KMS-11 (cell line): ENCODE measurements at regions not wholly inside any gene's neighbourhood (a gene's known extent, or its start where the extent isn't known, plus 50 kb on each side); places are given as distances from the start of the nearest gene placed in this dataset.

Experiments
- H2AFZ ChIP-seq: fragments of 200-600 bp; sonication (generic); 2 replicates; pipeline ENCODE4 v1.6.1; 2016; ENCODE audit warnings: antibody characterized with exemption, mixed run types, low read depth
- H3K27ac ChIP-seq: fragments of 200-600 bp; sonication (generic); 2 replicates; pipeline ENCODE4 v1.6.1; 2016; ENCODE audit warnings: mild to moderate bottlenecking, mixed run types
- H3K27me3 ChIP-seq: fragments of 200-600 bp; sonication (generic); 2 replicates; pipeline ENCODE4 v1.6.1; 2017; ENCODE audit warnings: mild to moderate bottlenecking, low read depth, mixed run types, moderate library complexity; ENCODE audit not compliant: insufficient read depth
- H3K36me3 ChIP-seq: fragments of 200-600 bp; sonication (generic); 2 replicates; pipeline ENCODE4 v1.6.1; 2017; ENCODE audit warnings: mild to moderate bottlenecking, mixed run types; ENCODE audit not compliant: insufficient read depth
- H3K4me1 ChIP-seq: fragments of 200-600 bp; sonication (generic); 2 replicates; pipeline ENCODE4 v1.6.1; 2016; ENCODE audit warnings: mild to moderate bottlenecking, low read depth, mixed run types; ENCODE audit not compliant: poor library complexity, severe bottlenecking
- H3K4me2 ChIP-seq: fragments of 200-600 bp; sonication (generic); 2 replicates; pipeline ENCODE4 v1.7.0; 2016; ENCODE audit warnings: mild to moderate bottlenecking, mixed run types
- H3K4me3 ChIP-seq: fragments of 200-600 bp; sonication (generic); IDR thresholded peaks from 2 replicates; pipeline ENCODE4 v1.6.1; 2017; ENCODE audit warnings: low read depth, low read length, mixed read lengths; ENCODE audit not compliant: insufficient read depth
- H3K79me2 ChIP-seq: fragments of 200-600 bp; sonication (generic); 2 replicates; pipeline ENCODE4 v1.6.1; 2016; ENCODE audit warnings: low read depth, mixed run types; ENCODE audit not compliant: insufficient read depth
- H3K9ac ChIP-seq: fragments of 200-600 bp; sonication (generic); 2 replicates; pipeline ENCODE4 v1.6.1; 2016; ENCODE audit warnings: mild to moderate bottlenecking, mixed run types
- H4K20me1 ChIP-seq: fragments of 200-600 bp; sonication (generic); 2 replicates; pipeline ENCODE4 v1.6.1; 2016; ENCODE audit warnings: mild to moderate bottlenecking, mixed run types; ENCODE audit not compliant: insufficient read depth
- TF ChIP-seq, protein P1 (sequence below): fragments of 200-600 bp; sonication (generic); conservative IDR thresholded peaks from 2 replicates; pipeline ENCODE4 v1.6.1; 2017; ENCODE audit warnings: low read depth, mild to moderate bottlenecking, antibody characterized with exemption, low read length, moderate library complexity, mixed read lengths

DNA sequence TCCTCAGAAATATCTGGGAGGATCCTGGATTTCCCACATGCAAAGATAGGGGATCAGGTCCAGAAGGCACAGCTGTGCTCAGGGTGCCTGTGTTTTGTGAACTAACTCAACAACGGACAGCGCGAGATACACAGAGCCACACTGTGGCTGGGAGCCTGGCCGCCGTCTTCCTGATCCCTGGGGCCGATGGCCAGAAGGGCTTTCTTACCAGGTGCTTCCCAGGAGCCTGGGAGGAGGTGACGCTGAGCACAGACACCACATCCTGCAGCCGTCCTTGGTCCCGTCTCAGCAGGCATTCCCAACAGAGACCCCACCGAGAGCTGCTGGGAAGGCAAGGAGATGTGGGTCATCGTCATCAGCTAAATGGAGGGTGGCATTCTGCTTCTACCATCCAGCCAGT lies 144.6 kb upstream of the AFDN start:
- Histone ChIP-seq H3K9ac (no peak overlapping the region), H2AFZ (no peak overlapping the region), H4K20me1 (no peaks in the 10 kb centered on the region), H3K27ac (no peak overlapping the region), H3K4me2 (no peak overlapping the region), H3K79me2 (no peaks in the 10 kb centered on the region), H3K4me1 (no peaks in the 10 kb centered on the region), H3K36me3 (no peaks in the 10 kb centered on the region), H3K4me3 (no peak overlapping the region), H3K27me3 (no peaks in the 10 kb centered on the region)
- TF ChIP-seq, protein P1, sequence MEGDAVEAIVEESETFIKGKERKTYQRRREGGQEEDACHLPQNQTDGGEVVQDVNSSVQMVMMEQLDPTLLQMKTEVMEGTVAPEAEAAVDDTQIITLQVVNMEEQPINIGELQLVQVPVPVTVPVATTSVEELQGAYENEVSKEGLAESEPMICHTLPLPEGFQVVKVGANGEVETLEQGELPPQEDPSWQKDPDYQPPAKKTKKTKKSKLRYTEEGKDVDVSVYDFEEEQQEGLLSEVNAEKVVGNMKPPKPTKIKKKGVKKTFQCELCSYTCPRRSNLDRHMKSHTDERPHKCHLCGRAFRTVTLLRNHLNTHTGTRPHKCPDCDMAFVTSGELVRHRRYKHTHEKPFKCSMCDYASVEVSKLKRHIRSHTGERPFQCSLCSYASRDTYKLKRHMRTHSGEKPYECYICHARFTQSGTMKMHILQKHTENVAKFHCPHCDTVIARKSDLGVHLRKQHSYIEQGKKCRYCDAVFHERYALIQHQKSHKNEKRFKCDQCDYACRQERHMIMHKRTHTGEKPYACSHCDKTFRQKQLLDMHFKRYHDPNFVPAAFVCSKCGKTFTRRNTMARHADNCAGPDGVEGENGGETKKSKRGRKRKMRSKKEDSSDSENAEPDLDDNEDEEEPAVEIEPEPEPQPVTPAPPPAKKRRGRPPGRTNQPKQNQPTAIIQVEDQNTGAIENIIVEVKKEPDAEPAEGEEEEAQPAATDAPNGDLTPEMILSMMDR = no peak

DNA sequence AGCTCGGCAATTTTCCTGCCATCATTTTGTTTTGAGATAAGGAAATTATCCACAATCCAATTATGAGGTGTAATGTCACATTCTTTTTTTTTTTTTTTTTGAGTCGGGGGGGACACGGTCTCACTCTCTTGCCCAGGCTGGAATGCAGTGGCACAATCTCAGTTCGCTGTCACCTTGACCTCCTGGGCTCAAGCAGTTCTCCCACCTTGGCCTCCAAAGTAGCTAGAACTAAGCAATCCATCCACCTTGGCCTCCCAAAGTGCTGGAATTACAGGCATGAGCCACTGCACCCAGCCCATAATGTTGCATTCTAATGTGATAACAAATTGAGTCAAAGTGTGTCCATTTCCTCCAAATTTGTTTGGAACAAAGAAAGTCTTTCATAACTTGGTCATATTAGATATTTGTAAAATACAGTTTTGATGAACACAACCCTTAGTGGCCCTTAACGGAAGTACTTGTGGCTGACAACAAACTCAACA lies 144.1 kb upstream of the AFDN start:
- H3K79me2 ChIP-seq = no peaks in the 10 kb centered on the region
- H3K4me1 ChIP-seq = no peaks in the 10 kb centered on the region
- TF ChIP-seq, protein P1 = no peak
- no peak overlapping the region for H3K27ac ChIP-seq
- no peak overlapping the region for H3K4me2 ChIP-seq
- no peak overlapping the region for H2AFZ ChIP-seq
- H3K4me3 ChIP-seq = no peak overlapping the region
- H3K27me3 ChIP-seq = no peaks in the 10 kb centered on the region
- H3K9ac ChIP-seq = no peak overlapping the region
- H3K36me3 ChIP-seq = no peaks in the 10 kb centered on the region
- no peaks in the 10 kb centered on the region for H4K20me1 ChIP-seq

DNA sequence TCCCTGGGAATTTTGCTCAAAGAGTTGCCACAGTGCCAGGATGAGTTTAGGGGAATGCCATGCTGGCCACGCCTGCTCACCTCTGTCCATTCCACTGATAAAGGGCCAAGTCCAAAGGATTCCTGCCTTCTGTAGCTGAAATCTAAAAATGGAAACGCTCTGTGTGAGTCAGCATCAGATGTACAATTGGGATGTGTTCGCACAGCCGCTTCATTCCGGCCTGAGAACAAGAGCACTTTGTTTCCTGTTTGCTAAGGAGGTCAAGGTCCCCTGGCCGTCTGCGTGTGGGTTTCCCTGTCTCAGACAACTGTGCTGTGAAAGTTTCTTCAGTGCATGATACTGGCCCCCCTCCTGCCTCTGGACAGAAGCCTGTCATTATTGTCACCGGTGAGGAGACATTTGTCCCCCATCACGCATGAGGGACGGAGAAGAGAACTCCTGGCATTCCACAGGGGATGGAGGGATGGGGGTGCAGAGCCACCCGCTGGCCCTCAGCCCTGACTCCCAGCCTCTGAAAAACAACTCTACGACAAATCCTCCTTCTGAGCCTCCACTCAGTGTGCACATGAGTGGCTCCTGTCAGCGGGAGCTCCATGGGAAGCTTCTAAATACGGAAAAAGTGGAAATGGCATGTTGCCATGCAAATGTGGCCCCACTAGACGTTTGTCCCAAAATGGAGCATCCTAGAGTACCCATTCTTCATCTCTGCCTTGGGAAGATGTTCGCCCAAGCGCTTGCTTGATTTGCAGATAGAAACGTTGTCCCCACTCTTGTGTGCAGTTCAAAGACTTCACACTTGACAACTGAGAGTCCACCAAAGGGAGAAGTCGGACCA lies 143.5 kb upstream of the AFDN start:
- H3K9ac ChIP-seq = no peak overlapping the region
- H3K4me1 ChIP-seq = no peaks in the 10 kb centered on the region
- no peaks in the 10 kb centered on the region for H3K36me3 ChIP-seq
- no peaks in the 10 kb centered on the region for H4K20me1 ChIP-seq
- no peaks in the 10 kb centered on the region for H3K79me2 ChIP-seq
- H3K27ac ChIP-seq = no peak overlapping the region
- no peak overlapping the region for H3K4me2 ChIP-seq
- H2AFZ ChIP-seq = no peak overlapping the region
- TF ChIP-seq, protein P1 = no peak
- no peaks in the 10 kb centered on the region for H3K27me3 ChIP-seq
- no peak overlapping the region for H3K4me3 ChIP-seq

DNA sequence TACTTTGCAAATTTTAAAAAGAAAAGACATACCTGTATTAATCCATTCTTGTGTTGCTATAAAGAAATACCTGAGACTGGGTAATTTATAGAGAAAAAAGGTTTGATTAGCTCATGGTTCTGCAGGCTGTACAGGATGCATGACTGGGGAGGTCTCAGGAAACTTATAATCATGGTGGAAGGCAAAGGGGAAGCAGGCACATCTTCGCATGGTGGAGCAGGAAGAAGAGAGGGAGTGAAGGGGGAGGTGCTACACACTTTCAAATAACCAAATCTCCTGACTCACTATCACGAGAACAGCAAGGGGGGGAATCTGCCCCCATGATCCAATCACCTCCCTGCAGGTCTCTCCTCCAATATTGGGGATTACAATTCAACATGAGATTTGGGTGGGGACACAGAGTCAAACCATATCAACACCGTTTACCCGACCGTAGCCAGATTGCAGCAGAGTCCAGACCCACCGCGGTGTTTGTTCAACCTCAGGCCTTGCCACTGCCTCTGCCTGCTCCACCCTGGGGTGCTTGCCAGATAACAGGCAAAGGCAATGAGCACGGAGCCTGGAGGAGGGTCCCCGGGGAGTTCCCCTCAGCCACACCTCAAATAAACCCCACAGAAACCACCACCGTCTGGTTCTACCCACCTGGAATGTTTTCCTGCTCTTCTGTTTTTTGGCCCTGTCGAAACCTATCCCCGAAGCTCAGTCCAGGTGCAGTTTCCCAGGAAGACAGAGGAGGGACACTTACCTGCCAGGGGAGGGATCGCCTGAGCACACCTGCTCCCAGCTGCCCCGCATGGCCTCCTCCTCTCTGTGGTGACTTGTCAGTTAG lies 142.2 kb upstream of the AFDN start:
- Histone ChIP-seq H2AFZ (no peak overlapping the region), H3K9ac (no peak overlapping the region), H3K27ac (no peak overlapping the region), H3K79me2 (no peaks in the 10 kb centered on the region), H4K20me1 (no peaks in the 10 kb centered on the region), H3K4me2 (no peak overlapping the region), H3K36me3 (no peaks in the 10 kb centered on the region), H3K27me3 (no peaks in the 10 kb centered on the region), H3K4me1 (no peaks in the 10 kb centered on the region), H3K4me3 (no peak overlapping the region)
- TF ChIP-seq, protein P1 = no peak
